ENCODE measurements at regions not wholly inside any gene's neighbourhood (a gene's known extent, or its start where the extent isn't known, plus 50 kb on each side); places are given as distances from the start of the nearest gene placed in this dataset.
"Not testable (repeated sequence)": the region's sequence is repeated elsewhere in the genome, so short reads cannot be mapped to it uniquely, and the experiment has no call there.

DNA sequence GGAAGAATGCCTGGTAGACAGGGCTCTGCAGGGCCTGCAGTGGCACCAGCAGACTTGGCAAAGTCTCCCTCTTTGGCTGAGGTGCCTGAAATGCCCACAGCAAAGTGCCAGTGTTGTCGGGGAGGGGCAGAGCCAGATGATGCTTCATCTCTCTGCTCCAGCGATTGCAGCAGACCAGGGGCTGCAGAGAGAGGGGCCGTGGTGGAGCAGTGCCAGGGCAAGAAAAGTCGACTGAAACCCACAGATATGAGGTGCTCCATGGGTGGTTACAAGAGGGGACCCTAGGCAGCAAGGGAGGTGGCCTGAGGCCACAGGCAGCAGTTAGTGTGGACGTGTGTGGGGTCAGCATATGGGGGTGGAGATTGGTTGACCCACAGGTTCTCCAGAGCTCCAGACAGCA, 123.5 kb upstream of the SHH start:
- Mint-ChIP-seq H3K36me3 (no peaks in the 10 kb centered on the region), H3K4me3 (no peak overlapping the region), H3K27ac (no peak overlapping the region), H3K27me3 (ENCODE audit: low read depth in 2 of 2) (peaks cover 0 to 2% of the 10 kb centered on the region in 2 donors), H3K4me1 (no peaks in the 10 kb centered on the region), H3K9me3 (peaks cover 9 to 17% of the 10 kb centered on the region in 2 donors)
- TF ChIP-seq, protein P1, sequence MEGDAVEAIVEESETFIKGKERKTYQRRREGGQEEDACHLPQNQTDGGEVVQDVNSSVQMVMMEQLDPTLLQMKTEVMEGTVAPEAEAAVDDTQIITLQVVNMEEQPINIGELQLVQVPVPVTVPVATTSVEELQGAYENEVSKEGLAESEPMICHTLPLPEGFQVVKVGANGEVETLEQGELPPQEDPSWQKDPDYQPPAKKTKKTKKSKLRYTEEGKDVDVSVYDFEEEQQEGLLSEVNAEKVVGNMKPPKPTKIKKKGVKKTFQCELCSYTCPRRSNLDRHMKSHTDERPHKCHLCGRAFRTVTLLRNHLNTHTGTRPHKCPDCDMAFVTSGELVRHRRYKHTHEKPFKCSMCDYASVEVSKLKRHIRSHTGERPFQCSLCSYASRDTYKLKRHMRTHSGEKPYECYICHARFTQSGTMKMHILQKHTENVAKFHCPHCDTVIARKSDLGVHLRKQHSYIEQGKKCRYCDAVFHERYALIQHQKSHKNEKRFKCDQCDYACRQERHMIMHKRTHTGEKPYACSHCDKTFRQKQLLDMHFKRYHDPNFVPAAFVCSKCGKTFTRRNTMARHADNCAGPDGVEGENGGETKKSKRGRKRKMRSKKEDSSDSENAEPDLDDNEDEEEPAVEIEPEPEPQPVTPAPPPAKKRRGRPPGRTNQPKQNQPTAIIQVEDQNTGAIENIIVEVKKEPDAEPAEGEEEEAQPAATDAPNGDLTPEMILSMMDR (IDR thresholded peaks at IDR 0.05), result no peak
- intact Hi-C loops (cut with micrococcal nuclease), result no loop called here
- no peak overlapping the region for H3K4me3 ChIP-seq (ENCODE audit: low read length)
- H3K27me3 ChIP-seq (ENCODE audit: control insufficient read depth, insufficient read depth, low read length), result no peaks in the 10 kb centered on the region
- H3K36me3 ChIP-seq (ENCODE audit: control insufficient read depth, insufficient read depth, low read length), result no peaks in the 10 kb centered on the region
- peaks cover 4% of the 10 kb centered on the region for H3K9me3 ChIP-seq (ENCODE audit: control insufficient read depth, insufficient read depth, low read length)
- H3K27ac ChIP-seq (ENCODE audit: low read length), result no peak overlapping the region
- no peaks in the 10 kb centered on the region for H3K4me1 ChIP-seq (ENCODE audit: control insufficient read depth, insufficient read depth, low read length)
- WGBS (ENCODE audit: insufficient coverage), result 65% methylated on average over 5 of the region's 5 CpGs
- DNase-seq, result no peak
- ATAC-seq, result no peak

DNA sequence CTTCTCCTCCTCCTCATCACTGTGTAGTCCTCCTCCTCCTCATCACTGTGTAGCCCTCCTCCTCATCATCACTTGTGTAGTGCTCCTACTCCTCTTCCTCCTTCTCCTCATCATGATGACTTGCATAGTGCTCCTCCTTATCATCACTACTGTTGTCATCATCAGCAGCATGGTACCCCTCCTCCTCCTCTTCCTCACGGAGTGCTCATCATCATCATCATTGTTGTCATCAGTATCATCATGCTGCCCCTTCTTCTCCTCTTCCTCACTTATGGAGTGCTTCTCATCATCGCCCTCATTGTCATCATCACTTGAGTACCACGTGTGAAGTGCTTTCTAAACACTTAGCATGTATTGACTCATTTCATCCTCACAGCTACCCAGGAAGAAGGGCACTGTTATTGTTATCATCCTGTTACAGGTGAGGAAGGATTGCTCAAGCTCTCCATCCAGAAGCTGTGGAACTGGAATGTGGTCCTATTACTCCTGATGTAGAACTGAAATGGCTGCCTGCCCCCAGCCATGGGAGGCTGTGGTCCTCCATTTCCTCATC, 122.8 kb upstream of the SHH start:
- Histone ChIP-seq H3K27me3 (ENCODE audit: control insufficient read depth, insufficient read depth, low read length) (no peaks in the 10 kb centered on the region), H3K4me1 (ENCODE audit: control insufficient read depth, insufficient read depth, low read length) (no peaks in the 10 kb centered on the region), H3K27ac (ENCODE audit: low read length) (no peak overlapping the region), H3K9me3 (ENCODE audit: control insufficient read depth, insufficient read depth, low read length) (peaks cover 4% of the 10 kb centered on the region), H3K36me3 (ENCODE audit: control insufficient read depth, insufficient read depth, low read length) (no peaks in the 10 kb centered on the region), H3K4me3 (ENCODE audit: low read length) (no peak overlapping the region)
- H3K4me3 Mint-ChIP-seq, result no peak overlapping the region
- H3K4me1 Mint-ChIP-seq, result no peaks in the 10 kb centered on the region
- no peak overlapping the region for H3K27ac Mint-ChIP-seq
- peaks cover 9 to 14% of the 10 kb centered on the region in 2 donors for H3K9me3 Mint-ChIP-seq
- H3K27me3 Mint-ChIP-seq (ENCODE audit: low read depth in 2 of 2), result peaks cover 0 to 2% of the 10 kb centered on the region in 2 donors
- DNase-seq (no peak), ATAC-seq (no peak)
- TF ChIP-seq, protein P1 (IDR thresholded peaks at IDR 0.05), result no peak
- intact Hi-C loops (cut with micrococcal nuclease), result no loop called here
- H3K36me3 Mint-ChIP-seq, result no peaks in the 10 kb centered on the region
- WGBS (ENCODE audit: insufficient coverage), result 78% methylated on average over 2 of the region's 3 CpGs

DNA sequence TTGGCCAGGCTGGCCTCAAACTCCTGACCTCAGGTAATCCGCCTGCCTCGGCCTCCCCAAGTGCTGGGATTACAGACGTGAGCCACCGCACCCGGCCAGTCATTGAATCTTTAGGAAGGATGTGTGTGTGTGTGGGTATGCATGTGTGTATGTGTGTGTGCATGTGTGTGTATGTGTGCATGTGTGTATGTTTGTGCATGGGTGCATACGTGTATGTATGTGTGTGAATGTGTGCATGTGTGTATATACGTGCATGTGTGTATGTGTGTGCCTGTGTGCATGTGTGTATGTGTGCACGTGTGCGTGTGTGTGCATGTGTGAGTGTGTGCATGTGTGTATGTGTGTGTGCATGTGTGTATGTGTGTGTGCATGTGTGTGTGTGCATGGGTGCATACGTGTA, 120.1 kb upstream of the SHH start:
- not testable (repeated sequence) for H3K27ac Mint-ChIP-seq

GRCh38 chr7:155931396-155932085, 119.3 kb upstream of the SHH start:
- Mint-ChIP-seq H3K27me3 (ENCODE audit: low read depth in 2 of 2) (no peaks in the 10 kb centered on the region), H3K4me3 (no peak overlapping the region), H3K9me3 (peaks cover 5 to 11% of the 10 kb centered on the region in 2 donors), H3K36me3 (no peaks in the 10 kb centered on the region), H3K4me1 (no peaks in the 10 kb centered on the region), H3K27ac (no peak overlapping the region)
- H3K9me3 ChIP-seq (ENCODE audit: control insufficient read depth, insufficient read depth, low read length), result peaks cover 1% of the 10 kb centered on the region
- DNase-seq (no peak), ATAC-seq (no peak)
- no peak overlapping the region for H3K27ac ChIP-seq (ENCODE audit: low read length)
- TF ChIP-seq, protein P1 (IDR thresholded peaks at IDR 0.05), result no peak
- no peaks in the 10 kb centered on the region for H3K4me1 ChIP-seq (ENCODE audit: control insufficient read depth, insufficient read depth, low read length)
- H3K36me3 ChIP-seq (ENCODE audit: control insufficient read depth, insufficient read depth, low read length), result no peaks in the 10 kb centered on the region
- intact Hi-C loops (cut with micrococcal nuclease), result no loop called here
- no peak overlapping the region for H3K4me3 ChIP-seq (ENCODE audit: low read length)
- no peaks in the 10 kb centered on the region for H3K27me3 ChIP-seq (ENCODE audit: control insufficient read depth, insufficient read depth, low read length)
- 74% methylated on average over 24 of the region's 24 CpGs for WGBS (ENCODE audit: insufficient coverage)

More for the DNA sequence above, 120.1 kb upstream of the SHH start:
- peaks cover 5 to 11% of the 10 kb centered on the region in 2 donors for H3K9me3 Mint-ChIP-seq
- H3K4me3 Mint-ChIP-seq; ATAC-seq; H3K27me3 ChIP-seq (ENCODE audit: control insufficient read depth, insufficient read depth, low read length); DNase-seq; H3K4me1 ChIP-seq (ENCODE audit: control insufficient read depth, insufficient read depth, low read length); H3K27me3 Mint-ChIP-seq (ENCODE audit: low read depth in 2 of 2); H3K36me3 Mint-ChIP-seq; H3K36me3 ChIP-seq (ENCODE audit: control insufficient read depth, insufficient read depth, low read length); H3K27ac ChIP-seq (ENCODE audit: low read length); H3K4me1 Mint-ChIP-seq; H3K4me3 ChIP-seq (ENCODE audit: low read length); H3K9me3 ChIP-seq (ENCODE audit: control insufficient read depth, insufficient read depth, low read length); intact Hi-C loops (cut with micrococcal nuclease): not testable (repeated sequence)
- 85% methylated on average over 9 of the region's 10 CpGs for WGBS (ENCODE audit: insufficient coverage)

Measured in natural killer cell (primary cell).